HEK293T (cell line): ENCODE measurements at regions not wholly inside any gene's neighbourhood (a gene's known extent, or its start where the extent isn't known, plus 50 kb on each side); places are given as distances from the start of the nearest gene placed in this dataset.
"Not testable (repeated sequence)": the region's sequence is repeated elsewhere in the genome, so short reads cannot be mapped to it uniquely, and the experiment has no call there.

Experiments
- CTCF ChIA-PET: fragments of 350-600 bp; formaldehyde crosslinking; extraction: SDS; loops from one replicate; lab custom pipeline; 2021; ENCODE audit warnings: antibody characterized with exemption, inconsistent platforms; lab: Yijun Ruan, JAX
- POLR2A ChIA-PET: fragments of 350-600 bp; formaldehyde crosslinking; extraction: SDS; loops from one replicate; lab custom pipeline; 2020; ENCODE audit warnings: antibody characterized with exemption, inconsistent platforms; lab: Yijun Ruan, JAX
- DNase-seq: peaks from one replicate; pipeline ENCODE4 v3.0.0; 2012; ENCODE audit warnings: mixed read lengths; ENCODE audit errors: extremely low spot score
- ARNT ChIP-seq: fragments of 450-650 bp; IDR thresholded peaks from 2 replicates; pipeline ENCODE4 v1.6.1; 2017; ENCODE audit warnings: mild to moderate bottlenecking
- BHLHE40 ChIP-seq: fragments of 450-650 bp; IDR thresholded peaks from 2 replicates; pipeline ENCODE4 v1.6.1; 2016; ENCODE audit warnings: mild to moderate bottlenecking, moderate library complexity, borderline replicate concordance
- CTBP1 ChIP-seq: fragments of 450-650 bp; IDR thresholded peaks from 2 replicates; pipeline ENCODE4 v1.6.1; 2016; ENCODE audit warnings: borderline replicate concordance
- ELF4 ChIP-seq: fragments of 450-650 bp; IDR thresholded peaks from 2 replicates; pipeline ENCODE4 v1.6.1; 2017; ENCODE audit warnings: antibody characterized with exemption
- FOXA1 ChIP-seq: fragments of 450-650 bp; IDR thresholded peaks from 2 replicates; pipeline ENCODE4 v1.6.1; 2016; ENCODE audit warnings: mild to moderate bottlenecking
- FOXK2 ChIP-seq: fragments of 450-650 bp; IDR thresholded peaks from 2 replicates; pipeline ENCODE4 v1.6.1; 2016; ENCODE audit warnings: mild to moderate bottlenecking
- FOXM1 ChIP-seq: fragments of 450-650 bp; IDR thresholded peaks from 2 replicates; pipeline ENCODE4 v1.6.1; 2017; ENCODE audit warnings: mild to moderate bottlenecking, borderline replicate concordance
- HDGF ChIP-seq: fragments of 450-650 bp; IDR thresholded peaks from 2 replicates; pipeline ENCODE4 v1.6.1; 2017; ENCODE audit warnings: antibody characterized with exemption, borderline replicate concordance
- L3MBTL2 ChIP-seq: fragments of 450-650 bp; conservative IDR thresholded peaks from 2 replicates; pipeline ENCODE4 v1.6.1; 2016; ENCODE audit warnings: mild to moderate bottlenecking
- LEF1 ChIP-seq: fragments of 450-650 bp; IDR thresholded peaks from 2 replicates; pipeline ENCODE4 v1.6.1; 2017; ENCODE audit warnings: mild to moderate bottlenecking, borderline replicate concordance
- NFRKB ChIP-seq: fragments of 450-650 bp; IDR thresholded peaks from 2 replicates; pipeline ENCODE4 v1.6.1; 2016; ENCODE audit warnings: mild to moderate bottlenecking, moderate library complexity
- PKNOX1 ChIP-seq: fragments of 450-650 bp; IDR thresholded peaks from 2 replicates; pipeline ENCODE4 v1.6.1; 2016
- SP1 ChIP-seq: fragments of 450-650 bp; IDR thresholded peaks from 2 replicates; pipeline ENCODE4 v1.6.1; 2017
- SUZ12 ChIP-seq: fragments of 450-650 bp; IDR thresholded peaks from 2 replicates; pipeline ENCODE4 v1.6.1; 2016; ENCODE audit warnings: mild to moderate bottlenecking
- TARDBP ChIP-seq: fragments of 450-650 bp; IDR thresholded peaks from 2 replicates; pipeline ENCODE4 v1.6.1; 2016
- ZNF384 ChIP-seq: fragments of 450-650 bp; IDR thresholded peaks from 2 replicates; pipeline ENCODE4 v1.6.1; 2016

- POLR2A ChIA-PET = no interaction called here
- CTCF ChIA-PET = no interaction called here
- DNase-seq = no peak
- TF ChIP-seq ELF4 (no peak), L3MBTL2 (no peak)
Observed at GRCh38 chr15:38793206-38793810, 228.7 kb upstream of the RASGRP1 start.

DNA sequence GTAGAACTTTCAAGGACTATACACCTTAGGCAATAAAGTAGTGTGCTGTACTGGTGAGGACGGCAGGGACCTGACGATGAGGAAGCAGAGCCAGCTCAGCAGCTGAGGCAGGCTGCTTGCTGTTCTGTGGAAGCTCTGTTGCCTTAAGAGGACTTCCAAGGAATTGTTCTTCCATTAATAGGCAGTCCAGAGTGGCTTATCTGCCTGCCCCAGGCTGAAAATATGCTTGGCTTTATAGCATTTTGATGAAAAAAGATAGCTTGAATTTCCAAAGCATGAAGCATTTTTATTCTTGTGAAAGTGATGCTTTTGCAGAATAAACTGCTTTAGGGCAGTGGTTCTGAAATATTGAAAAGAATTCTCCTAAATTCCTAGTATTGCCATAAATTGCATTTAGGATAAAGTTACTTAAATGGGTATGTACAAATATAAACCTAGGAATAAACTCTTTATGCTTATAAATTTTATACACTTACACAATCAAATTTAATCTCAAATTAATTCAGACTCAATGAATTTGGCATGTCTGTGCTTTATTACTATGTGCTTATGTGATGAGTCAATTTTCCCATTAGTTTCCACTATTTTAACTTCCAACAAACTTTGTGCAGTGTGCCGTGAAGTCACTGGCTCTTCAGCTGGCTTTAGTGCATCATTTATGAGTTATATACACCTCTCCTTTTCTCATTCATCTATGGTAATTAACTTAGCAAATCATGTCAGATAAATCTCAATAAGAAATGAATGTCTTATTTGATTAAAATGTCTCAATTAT is 231.0 kb upstream of the RASGRP1 start:
- no peak for DNase-seq
- POLR2A ChIA-PET = no interaction called here
- CTCF ChIA-PET = no interaction called here
- TF ChIP-seq ARNT (no peak), FOXA1 (no peak), ZNF384 (no peak), TARDBP (no peak), SUZ12 (no peak), NFRKB (no peak), PKNOX1 (no peak), SP1 (no peak), FOXM1 (no peak), CTBP1 (no peak)

GRCh38 chr15:38796589-38796988 is 232.0 kb upstream of the RASGRP1 start:
- ChIA-PET CTCF (no interaction called here), POLR2A (no interaction called here)
- no peak for DNase-seq
- TF ChIP-seq TARDBP = no peak
- TF ChIP-seq CTBP1 = no peak
- TF ChIP-seq BHLHE40 = no peak
- TF ChIP-seq ELF4 = no peak
- TF ChIP-seq SP1 = no peak
- TF ChIP-seq LEF1 = no peak
- no peak for TF ChIP-seq NFRKB

DNA sequence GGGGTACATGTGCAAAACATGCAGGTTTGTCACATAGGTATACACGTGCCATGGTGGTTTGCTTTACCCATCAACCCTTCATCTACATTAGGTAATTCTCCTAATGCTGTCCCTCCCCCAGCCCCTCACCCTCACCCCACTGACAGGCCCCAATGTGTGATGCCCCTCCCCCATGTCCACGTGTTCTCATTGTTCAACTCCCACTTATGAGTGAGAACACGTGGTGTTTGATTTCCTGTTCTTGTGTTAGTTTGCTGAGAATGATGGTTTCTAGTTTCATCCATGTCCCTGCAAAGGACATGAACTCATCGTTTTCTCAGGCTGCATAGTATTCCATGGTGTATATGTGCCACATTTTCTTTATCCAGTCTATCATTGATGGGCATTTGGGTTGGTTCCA is 232.9 kb upstream of the RASGRP1 start:
- CTCF ChIA-PET, POLR2A ChIA-PET: not testable (repeated sequence)

DNA sequence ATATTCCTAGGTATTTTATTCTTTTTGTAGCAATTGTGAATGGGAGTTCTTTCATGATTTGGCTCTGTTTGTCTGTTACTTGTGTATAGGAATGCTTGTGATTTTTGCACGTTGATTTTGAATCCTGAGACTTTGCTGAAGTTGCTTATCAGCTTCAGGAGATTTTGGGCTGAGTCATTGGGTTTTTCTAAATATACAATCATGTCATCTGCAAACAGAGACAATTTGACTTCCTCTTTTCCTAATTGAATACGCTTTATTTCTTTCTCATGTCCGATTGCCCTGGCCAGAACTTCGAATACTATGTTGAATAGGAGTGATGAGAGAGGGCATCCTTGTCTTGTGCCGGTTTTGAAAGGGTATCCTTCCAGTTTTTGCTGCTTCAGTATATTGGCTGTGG is 234.6 kb upstream of the RASGRP1 start:
- DNase-seq, POLR2A ChIA-PET, CTCF ChIA-PET: not testable (repeated sequence)

More for the DNA sequence above, 232.9 kb upstream of the RASGRP1 start:
- DNase-seq = not testable (repeated sequence)

DNA sequence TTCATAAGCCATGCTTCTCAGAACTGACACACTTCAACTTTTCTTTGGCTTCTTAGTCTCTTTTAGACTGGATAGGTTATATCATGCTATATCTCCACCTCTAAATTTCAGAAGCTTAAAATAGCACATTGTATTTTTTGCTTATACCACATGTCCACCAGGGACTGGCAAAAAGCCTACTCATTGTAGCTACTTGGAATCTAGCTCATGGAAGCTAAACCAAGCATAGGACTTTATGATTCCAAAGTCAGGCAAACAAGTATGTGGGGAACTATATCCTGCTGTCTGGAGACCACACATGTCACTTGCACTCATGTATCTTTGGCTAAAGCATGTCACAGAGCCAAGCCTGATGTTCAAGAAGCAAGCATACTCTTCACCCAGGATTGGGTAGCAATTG is 245.0 kb upstream of the RASGRP1 start:
- CTCF ChIA-PET = no interaction called here

DNA sequence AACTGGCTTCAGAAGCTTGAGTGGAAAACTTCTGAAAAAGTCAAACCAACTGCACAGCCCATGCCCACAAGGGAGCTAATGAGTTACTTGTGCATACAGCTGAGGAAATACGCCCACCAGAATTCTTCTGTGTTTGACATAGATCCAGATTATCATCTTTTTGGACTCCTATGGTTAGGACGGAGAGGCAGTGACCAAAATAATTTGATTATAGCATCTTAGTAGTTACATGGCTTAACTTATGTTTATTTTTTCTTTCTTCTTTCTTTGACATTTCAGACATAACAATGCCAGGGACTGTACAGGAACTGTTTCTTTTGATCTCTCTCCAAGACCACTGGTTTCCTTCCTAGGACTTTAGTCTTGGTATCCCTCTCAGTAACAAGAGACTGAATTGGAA is 246.1 kb upstream of the RASGRP1 start:
- TF ChIP-seq ELF4 (no peak), BHLHE40 (no peak), SUZ12 (no peak), ARNT (no peak), TARDBP (no peak), FOXA1 (no peak), ZNF384 (no peak), FOXM1 (no peak), FOXK2 (no peak), NFRKB (no peak)
- no peak for DNase-seq
- POLR2A ChIA-PET = no interaction called here
- CTCF ChIA-PET = no interaction called here

More for the DNA sequence above, 245.0 kb upstream of the RASGRP1 start:
- no peak for DNase-seq
- TF ChIP-seq BHLHE40 (no peak), FOXM1 (no peak), SUZ12 (no peak), NFRKB (no peak), TARDBP (no peak), ZNF384 (no peak), LEF1 (no peak), ARNT (no peak), HDGF (no peak)
- POLR2A ChIA-PET = no interaction called here

- DNase-seq, POLR2A ChIA-PET, CTCF ChIA-PET: not testable (repeated sequence)
Observed at GRCh38 chr15:38814254-38814653, 249.6 kb upstream of the RASGRP1 start.

GRCh38 chr15:38814891-38815290 is 250.3 kb upstream of the RASGRP1 start:
- POLR2A ChIA-PET = interaction anchor here (0.5 kb wide), 1 partner anchor 974 kb away, joined by 3 read pairs; no protein-coding TSS in a partner anchor
- DNase-seq = no peak
- CTCF ChIA-PET = no interaction called here

More at GRCh38 chr15:38814891-38815290, 250.3 kb upstream of the RASGRP1 start:
- TF ChIP-seq NFRKB = no peak
- no peak for TF ChIP-seq ARNT
- no peak for TF ChIP-seq ELF4
- no peak for TF ChIP-seq LEF1
- TF ChIP-seq SP1 = no peak
- TF ChIP-seq ZNF384 = no peak
- no peak for TF ChIP-seq PKNOX1
- TF ChIP-seq CTBP1 = no peak
- no peak for TF ChIP-seq FOXK2
- no peak for TF ChIP-seq SUZ12
- no peak for TF ChIP-seq FOXM1
- TF ChIP-seq FOXA1 = no peak
- TF ChIP-seq BHLHE40 = no peak
- TF ChIP-seq L3MBTL2 = no peak
- TF ChIP-seq TARDBP = no peak
- TF ChIP-seq HDGF = no peak
